HCT116 (cell line): ENCODE measurements at regions not wholly inside any gene's neighbourhood (a gene's known extent, or its start where the extent isn't known, plus 50 kb on each side); places are given as distances from the start of the nearest gene placed in this dataset.

ENCODE experiments used
- CTCF ChIP-seq, 3 experiments: fragments of 200-600 bp in 1 of 3; sonication (generic) in 1 of 3; IDR thresholded peaks in 2 of 3; conservative IDR thresholded peaks in 1 of 3; 2 replicates each; pipeline ENCODE4 v1.5.1; 2012 to 2017; ENCODE audit warnings: low read depth in 2 of 3, low read length in 2 of 3, antibody characterized with exemption in 1 of 3, borderline replicate concordance in 1 of 3, control low read depth in 1 of 3, mild to moderate bottlenecking in 1 of 3, mixed read lengths in 1 of 3, mixed run types in 1 of 3, moderate library complexity in 1 of 3; ENCODE audit not compliant: insufficient read depth in 1 of 3
- EGR1 ChIP-seq: IDR thresholded peaks from 2 replicates; pipeline ENCODE4 v1.6.1; 2012; ENCODE audit warnings: low read depth
- EZH2 ChIP-seq: fragments of 200-600 bp; sonication (generic); IDR thresholded peaks from 2 replicates; pipeline ENCODE4 v1.6.1; 2017; ENCODE audit warnings: antibody characterized with exemption, mixed run types
- EZH2phosphoT487 ChIP-seq: fragments of 200-600 bp; IDR thresholded peaks from 2 replicates; pipeline ENCODE4 v1.6.1; 2018; ENCODE audit warnings: antibody characterized with exemption, borderline replicate concordance
- JUND ChIP-seq: IDR thresholded peaks from 2 replicates; pipeline ENCODE4 v1.6.1; 2012
- POLR2A ChIP-seq: IDR thresholded peaks from 2 replicates; pipeline ENCODE4 v1.7.0; 2011; ENCODE audit warnings: borderline replicate concordance; ENCODE audit not compliant: insufficient read depth, insufficient read length; ENCODE audit errors: extremely low read depth
- POLR2AphosphoS5 ChIP-seq: IDR thresholded peaks from 2 replicates; pipeline ENCODE4 v1.6.1; 2011; ENCODE audit warnings: mild to moderate bottlenecking, low read depth, low read length, moderate library complexity
- RAD21 ChIP-seq: IDR thresholded peaks from 2 replicates; pipeline ENCODE4 v1.6.1; 2012; ENCODE audit warnings: low read depth, mild to moderate bottlenecking
- REST ChIP-seq: IDR thresholded peaks from 2 replicates; pipeline ENCODE4 v1.6.1; 2012; ENCODE audit warnings: low read depth
- ZFX ChIP-seq: fragments of 450-650 bp; IDR thresholded peaks from 2 replicates; pipeline ENCODE4 v1.6.1; 2017

- TF ChIP-seq CTCF (IDR thresholded peaks at IDR 0.05 in 2 of 3, conservative IDR thresholded peaks at IDR 0.05 in 1 of 3; ENCODE audit: borderline replicate concordance in 1 of 3, insufficient read depth in 1 of 3, low read depth in 2 of 3, low read length in 2 of 3) (no peak), POLR2A (no peak), EGR1 (no peak), JUND (no peak), RAD21 (no peak), POLR2AphosphoS5 (no peak), ZFX (no peak), EZH2 (no peak), EZH2phosphoT487 (no peak), REST (no peak)
Observed at GRCh38 chr18:78487649-78488048, 492.0 kb upstream of the SALL3 start.
